Activated CD8-positive, alpha-beta memory T cell treated with anti-CD3 and anti-CD28 coated beads, Interleukin-2, amount 50 U/mL, for 48 hours (primary cell): ENCODE measurements at regions not wholly inside any gene's neighbourhood (a gene's known extent, or its start where the extent isn't known, plus 50 kb on each side); places are given as distances from the start of the nearest gene placed in this dataset.

Source experiments
- DNase-seq: peaks from one replicate; pipeline ENCODE4 v3.0.0-alpha.2; 2020

GRCh38 chr12:62078020-62078419, 182.2 kb upstream of the USP15 start:
- no peak for DNase-seq

GRCh38 chr12:62082448-62082847, 177.8 kb upstream of the USP15 start:
- no peak for DNase-seq

GRCh38 chr12:62098132-62098531, 162.1 kb upstream of the USP15 start:
- no peak for DNase-seq

GRCh38 chr12:62103748-62104147, 156.5 kb upstream of the USP15 start:
- DNase-seq: no peak

- no peak for DNase-seq
Measured at GRCh38 chr12:62106547-62107185, 153.5 kb upstream of the USP15 start.

GRCh38 chr12:62113366-62114011, 146.7 kb upstream of the USP15 start:
- DNase-seq: no peak

- DNase-seq: no peak
Measured at GRCh38 chr12:62116986-62117385, 143.2 kb upstream of the USP15 start.

GRCh38 chr12:62123721-62124203, 136.4 kb upstream of the USP15 start:
- peak; percentile 52 for DNase-seq

- DNase-seq: no peak
Measured at GRCh38 chr12:62127516-62127915, 132.7 kb upstream of the USP15 start.

- no peak for DNase-seq
Measured at GRCh38 chr12:62128175-62128975, 131.8 kb upstream of the USP15 start.

GRCh38 chr12:62129291-62129690, 130.9 kb upstream of the USP15 start:
- DNase-seq: no peak

GRCh38 chr12:62130402-62130801, 129.8 kb upstream of the USP15 start:
- no peak for DNase-seq

GRCh38 chr12:62130834-62131552, 129.2 kb upstream of the USP15 start:
- no peak for DNase-seq

- DNase-seq: no peak
Measured at GRCh38 chr12:62133440-62133839, 126.8 kb upstream of the USP15 start.

- DNase-seq: no peak
Measured at GRCh38 chr12:62135553-62136200, 124.5 kb upstream of the USP15 start.

GRCh38 chr12:62136496-62136895, 123.7 kb upstream of the USP15 start:
- no peak for DNase-seq

GRCh38 chr12:62138527-62138926, 121.7 kb upstream of the USP15 start:
- no peak for DNase-seq

GRCh38 chr12:62146318-62146717, 113.9 kb upstream of the USP15 start:
- no peak for DNase-seq

GRCh38 chr12:62158013-62158412, 102.2 kb upstream of the USP15 start:
- DNase-seq: no peak

- DNase-seq: no peak
Measured at GRCh38 chr12:62158461-62159360, 101.5 kb upstream of the USP15 start.

GRCh38 chr12:62162214-62162613, 98.0 kb upstream of the USP15 start:
- DNase-seq: no peak

- no peak for DNase-seq
Measured at GRCh38 chr12:62163368-62163767, 96.8 kb upstream of the USP15 start.
